ENCODE measurements at regions not wholly inside any gene's neighbourhood (a gene's known extent, or its start where the extent isn't known, plus 50 kb on each side); places are given as distances from the start of the nearest gene placed in this dataset.

DNA sequence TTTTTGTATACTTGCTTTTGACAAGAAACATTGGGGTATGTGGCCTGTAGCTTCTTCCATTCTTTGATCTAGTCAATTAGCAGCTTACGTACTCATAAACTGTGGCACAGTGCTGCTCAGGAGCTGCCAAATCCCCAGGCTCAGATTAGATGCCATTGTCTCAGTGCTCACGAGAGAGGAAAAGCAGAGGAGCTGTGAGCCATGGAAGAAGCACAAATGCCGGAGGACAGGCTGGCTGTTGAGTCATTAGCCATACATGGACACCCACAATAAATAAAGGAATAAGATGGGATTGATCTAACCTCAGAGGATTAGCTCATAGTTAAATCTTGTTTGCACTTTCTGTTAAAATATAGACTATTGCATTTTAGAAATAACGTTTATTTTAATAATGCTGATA, 121.7 kb downstream of the POSTN start (continued):
- TF ChIP-seq TCF7L2 (IDR thresholded peaks at IDR 0.05; ENCODE audit: borderline replicate concordance, extremely low read depth, insufficient read depth, insufficient read length) (no peak), EZH2 (IDR thresholded peaks at IDR 0.05) (no peak), ELF1 (IDR thresholded peaks at IDR 0.05; ENCODE audit: borderline replicate concordance, low read depth) (no peak), CBX3 (IDR thresholded peaks at IDR 0.05; ENCODE audit: low read depth) (no peak), SIN3A (IDR thresholded peaks at IDR 0.05; ENCODE audit: low read depth) (no peak)
- TF ChIP-seq, protein P1, sequence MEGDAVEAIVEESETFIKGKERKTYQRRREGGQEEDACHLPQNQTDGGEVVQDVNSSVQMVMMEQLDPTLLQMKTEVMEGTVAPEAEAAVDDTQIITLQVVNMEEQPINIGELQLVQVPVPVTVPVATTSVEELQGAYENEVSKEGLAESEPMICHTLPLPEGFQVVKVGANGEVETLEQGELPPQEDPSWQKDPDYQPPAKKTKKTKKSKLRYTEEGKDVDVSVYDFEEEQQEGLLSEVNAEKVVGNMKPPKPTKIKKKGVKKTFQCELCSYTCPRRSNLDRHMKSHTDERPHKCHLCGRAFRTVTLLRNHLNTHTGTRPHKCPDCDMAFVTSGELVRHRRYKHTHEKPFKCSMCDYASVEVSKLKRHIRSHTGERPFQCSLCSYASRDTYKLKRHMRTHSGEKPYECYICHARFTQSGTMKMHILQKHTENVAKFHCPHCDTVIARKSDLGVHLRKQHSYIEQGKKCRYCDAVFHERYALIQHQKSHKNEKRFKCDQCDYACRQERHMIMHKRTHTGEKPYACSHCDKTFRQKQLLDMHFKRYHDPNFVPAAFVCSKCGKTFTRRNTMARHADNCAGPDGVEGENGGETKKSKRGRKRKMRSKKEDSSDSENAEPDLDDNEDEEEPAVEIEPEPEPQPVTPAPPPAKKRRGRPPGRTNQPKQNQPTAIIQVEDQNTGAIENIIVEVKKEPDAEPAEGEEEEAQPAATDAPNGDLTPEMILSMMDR (IDR thresholded peaks at IDR 0.05 in 2 of 3, conservative IDR thresholded peaks at IDR 0.05 in 1 of 3; ENCODE audit: borderline replicate concordance in 1 of 3, insufficient read depth in 1 of 3, low read depth in 2 of 3, low read length in 2 of 3): no peak

DNA sequence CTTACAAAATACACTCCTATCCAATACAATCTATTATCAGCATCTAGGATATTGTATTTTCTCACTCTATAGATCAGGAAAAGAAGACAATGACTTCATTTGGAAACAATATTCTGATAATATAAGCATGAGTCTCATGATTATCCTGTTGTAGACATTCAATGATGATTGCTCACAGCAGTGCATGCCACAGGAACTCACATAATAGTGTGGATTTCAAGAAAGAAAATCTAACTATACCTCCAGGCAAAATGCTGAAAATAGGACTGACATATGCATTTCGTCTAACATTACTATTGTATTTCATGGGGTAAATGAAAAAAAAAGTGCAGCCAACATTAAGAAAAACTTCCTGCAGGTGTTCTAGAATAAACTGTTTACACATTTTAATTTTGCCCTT, 122.6 kb downstream of the POSTN start:
- Histone ChIP-seq H4K20me1 (ENCODE audit: insufficient read depth) (no peaks in the 10 kb centered on the region), H3K79me2 (ENCODE audit: insufficient read depth, low read length) (no peaks in the 10 kb centered on the region), H2AFZ (ENCODE audit: low read depth, low read length, poor library complexity, severe bottlenecking) (no peak overlapping the region), H3K9ac (ENCODE audit: low read length) (no peak overlapping the region), H3K4me2 (ENCODE audit: low read length) (no peak overlapping the region), H3K27ac (ENCODE audit: low read depth, low read length) (no peak overlapping the region), H3K9me3 (ENCODE audit: control insufficient read depth in 1 of 2, insufficient read depth in 1 of 2, low read depth in 1 of 2, low read length in 2 of 2) (peaks cover 7 to 26% of the 10 kb centered on the region in 2 experiments; a peak in 2 of 4 replicates), H3K4me1 (ENCODE audit: control insufficient read depth in 1 of 2, insufficient read depth in 2 of 2, low read length in 2 of 2) (no peaks in the 10 kb centered on the region), H3K36me3 (ENCODE audit: control insufficient read depth in 1 of 2, insufficient read depth in 2 of 2, low read length in 2 of 2) (no peaks in the 10 kb centered on the region), H3K9me2 (ENCODE audit: insufficient read depth) (no peaks in the 10 kb centered on the region), H3K4me3 (replicated peaks in 1 of 2; ENCODE audit: low read depth in 1 of 2, low read length in 2 of 2) (no peak overlapping the region), H3K27me3 (ENCODE audit: insufficient read depth, low read length) (no peaks in the 10 kb centered on the region)
- RAD21 ChIA-PET (ENCODE audit: low non-redundant PET in 1 of 2, low total read pairs in 2 of 2, uncharacterized antibody in 2 of 2, unreplicated experiment in 2 of 2): no interaction called here
- intact Hi-C loops (cut with micrococcal nuclease): no loop called here
- BruUV-seq (replicated peaks): no TSS peak
- POLR2A ChIA-PET: no interaction called here
- no peak for ATAC-seq
- CTCF ChIA-PET: no interaction called here
- DNase-seq (ENCODE audit: low read depth, low spot score): no peak
- no peak for TF ChIP-seq SRF (IDR thresholded peaks at IDR 0.05; ENCODE audit: low read depth)

- H3K9ac ChIP-seq (ENCODE audit: low read length): no peak overlapping the region
- no peaks in the 10 kb centered on the region for H3K36me3 ChIP-seq (ENCODE audit: control insufficient read depth in 1 of 2, insufficient read depth in 2 of 2, low read length in 2 of 2)
- H3K27ac ChIP-seq (ENCODE audit: low read depth, low read length): no peak overlapping the region
- H3K4me3 ChIP-seq (replicated peaks in 1 of 2; ENCODE audit: low read depth in 1 of 2, low read length in 2 of 2): no peak overlapping the region
- no peak overlapping the region for H2AFZ ChIP-seq (ENCODE audit: low read depth, low read length, poor library complexity, severe bottlenecking)
- DNase-seq (ENCODE audit: low read depth, low spot score) (no peak), ATAC-seq (no peak)
- H4K20me1 ChIP-seq (ENCODE audit: insufficient read depth): no peaks in the 10 kb centered on the region
- intact Hi-C loops (cut with micrococcal nuclease): no loop called here
- H3K79me2 ChIP-seq (ENCODE audit: insufficient read depth, low read length): no peaks in the 10 kb centered on the region
- POLR2A ChIA-PET: no interaction called here
- BruUV-seq (replicated peaks): no TSS peak
- H3K27me3 ChIP-seq (ENCODE audit: insufficient read depth, low read length): no peaks in the 10 kb centered on the region
- no peaks in the 10 kb centered on the region for H3K9me2 ChIP-seq (ENCODE audit: insufficient read depth)
- no peaks in the 10 kb centered on the region for H3K4me1 ChIP-seq (ENCODE audit: control insufficient read depth in 1 of 2, insufficient read depth in 2 of 2, low read length in 2 of 2)
- peaks cover 4 to 26% of the 10 kb centered on the region in 2 experiments; a peak in 2 of 4 replicates for H3K9me3 ChIP-seq (ENCODE audit: control insufficient read depth in 1 of 2, insufficient read depth in 1 of 2, low read depth in 1 of 2, low read length in 2 of 2)
- H3K4me2 ChIP-seq (ENCODE audit: low read length): no peak overlapping the region
- RAD21 ChIA-PET (ENCODE audit: low non-redundant PET in 1 of 2, low total read pairs in 2 of 2, uncharacterized antibody in 2 of 2, unreplicated experiment in 2 of 2): no interaction called here
- CTCF ChIA-PET: no interaction called here
- TF ChIP-seq, protein P2, sequence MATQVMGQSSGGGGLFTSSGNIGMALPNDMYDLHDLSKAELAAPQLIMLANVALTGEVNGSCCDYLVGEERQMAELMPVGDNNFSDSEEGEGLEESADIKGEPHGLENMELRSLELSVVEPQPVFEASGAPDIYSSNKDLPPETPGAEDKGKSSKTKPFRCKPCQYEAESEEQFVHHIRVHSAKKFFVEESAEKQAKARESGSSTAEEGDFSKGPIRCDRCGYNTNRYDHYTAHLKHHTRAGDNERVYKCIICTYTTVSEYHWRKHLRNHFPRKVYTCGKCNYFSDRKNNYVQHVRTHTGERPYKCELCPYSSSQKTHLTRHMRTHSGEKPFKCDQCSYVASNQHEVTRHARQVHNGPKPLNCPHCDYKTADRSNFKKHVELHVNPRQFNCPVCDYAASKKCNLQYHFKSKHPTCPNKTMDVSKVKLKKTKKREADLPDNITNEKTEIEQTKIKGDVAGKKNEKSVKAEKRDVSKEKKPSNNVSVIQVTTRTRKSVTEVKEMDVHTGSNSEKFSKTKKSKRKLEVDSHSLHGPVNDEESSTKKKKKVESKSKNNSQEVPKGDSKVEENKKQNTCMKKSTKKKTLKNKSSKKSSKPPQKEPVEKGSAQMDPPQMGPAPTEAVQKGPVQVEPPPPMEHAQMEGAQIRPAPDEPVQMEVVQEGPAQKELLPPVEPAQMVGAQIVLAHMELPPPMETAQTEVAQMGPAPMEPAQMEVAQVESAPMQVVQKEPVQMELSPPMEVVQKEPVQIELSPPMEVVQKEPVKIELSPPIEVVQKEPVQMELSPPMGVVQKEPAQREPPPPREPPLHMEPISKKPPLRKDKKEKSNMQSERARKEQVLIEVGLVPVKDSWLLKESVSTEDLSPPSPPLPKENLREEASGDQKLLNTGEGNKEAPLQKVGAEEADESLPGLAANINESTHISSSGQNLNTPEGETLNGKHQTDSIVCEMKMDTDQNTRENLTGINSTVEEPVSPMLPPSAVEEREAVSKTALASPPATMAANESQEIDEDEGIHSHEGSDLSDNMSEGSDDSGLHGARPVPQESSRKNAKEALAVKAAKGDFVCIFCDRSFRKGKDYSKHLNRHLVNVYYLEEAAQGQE (IDR thresholded peaks at IDR 0.05; ENCODE audit: low read depth): no peak
- TF ChIP-seq FOSL1 (IDR thresholded peaks at IDR 0.05; ENCODE audit: low read depth) (no peak), SRF (IDR thresholded peaks at IDR 0.05; ENCODE audit: low read depth) (no peak)
- TF ChIP-seq, protein P3, sequence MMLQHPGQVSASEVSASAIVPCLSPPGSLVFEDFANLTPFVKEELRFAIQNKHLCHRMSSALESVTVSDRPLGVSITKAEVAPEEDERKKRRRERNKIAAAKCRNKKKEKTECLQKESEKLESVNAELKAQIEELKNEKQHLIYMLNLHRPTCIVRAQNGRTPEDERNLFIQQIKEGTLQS (IDR thresholded peaks at IDR 0.05): no peak
- TF ChIP-seq, protein P1 (IDR thresholded peaks at IDR 0.05 in 2 of 3, conservative IDR thresholded peaks at IDR 0.05 in 1 of 3; ENCODE audit: borderline replicate concordance in 1 of 3, insufficient read depth in 1 of 3, low read depth in 2 of 3, low read length in 2 of 3): no peak
These were observed 123.4 kb downstream of the POSTN start for GRCh38 chr13:37475151-37475550.

All from HCT116 (cell line).